Gastrocnemius medialis (tissue), 4 donors: ENCODE measurements at regions not wholly inside any gene's neighbourhood (a gene's known extent, or its start where the extent isn't known, plus 50 kb on each side); places are given as distances from the start of the nearest gene placed in this dataset.

Experiments used
- CTCF ChIP-seq, 5 experiments: fragments of 450-650 bp in 3 of 5; fragments of 200-600 bp in 2 of 5; sonication (generic) in 2 of 5; IDR thresholded peaks in 4 of 5; conservative IDR thresholded peaks in 1 of 5; 1 replicate in 4 of 5; 2 replicates in 1 of 5; pipeline ENCODE4 v1.5.1; 2016 to 2019; ENCODE audit warnings: antibody characterized with exemption in 5 of 5, mild to moderate bottlenecking in 3 of 5, moderate library complexity in 3 of 5
- POLR2A ChIP-seq, 2 donors: fragments of 450-650 bp; IDR thresholded peaks; one replicate each; pipeline ENCODE4 v1.6.1; 2017; ENCODE audit warnings: antibody characterized with exemption in 2 of 2, mild to moderate bottlenecking in 2 of 2, moderate library complexity in 2 of 2

- TF ChIP-seq POLR2A (IDR thresholded peaks at IDR 0.05), result no peak
- TF ChIP-seq CTCF (IDR thresholded peaks at IDR 0.05 in 4 of 5, conservative IDR thresholded peaks at IDR 0.05 in 1 of 5), result no peak
Measured at GRCh38 chr7:123285076-123285700, 85.4 kb upstream of the SLC13A1 start.
